ENCODE measurements at regions not wholly inside any gene's neighbourhood (a gene's known extent, or its start where the extent isn't known, plus 50 kb on each side); places are given as distances from the start of the nearest gene placed in this dataset.

GRCh38 chr3:147538034-147538433 lies 128.9 kb downstream of the ZIC1 start:
- no peaks in the 10 kb centered on the region for H3K79me2 ChIP-seq (ENCODE audit: control insufficient read depth, insufficient read depth, low read length)
- H3K9me1 ChIP-seq (ENCODE audit: control insufficient read depth, extremely low read depth, insufficient read depth, low read length): no peaks in the 10 kb centered on the region
- H2AFZ ChIP-seq (ENCODE audit: control insufficient read depth, low read length): no peak overlapping the region
- H4K20me1 ChIP-seq (ENCODE audit: control insufficient read depth, extremely low read depth, insufficient read depth, low read length): no peaks in the 10 kb centered on the region
- H3K36me3 ChIP-seq (ENCODE audit: control insufficient read depth in 2 of 2, extremely low read depth in 1 of 2, insufficient read depth in 2 of 2, low read length in 2 of 2): no peaks in the 10 kb centered on the region
- H3K9me3 ChIP-seq (ENCODE audit: control insufficient read depth, low read depth, low read length): no peaks in the 10 kb centered on the region
- H3K27me3 ChIP-seq (ENCODE audit: control insufficient read depth, extremely low read depth, insufficient read depth, low read length): no peaks in the 10 kb centered on the region
- H3K4me3 ChIP-seq (ENCODE audit: control insufficient read depth in 2 of 3, extremely low read depth in 1 of 3, insufficient read depth in 2 of 3, low read depth in 1 of 3, low read length in 3 of 3): no peak overlapping the region
- dilution Hi-C loops (cut with MboI; ENCODE audit: extremely low pct_ligation_motif_present, low sequenced_read_pairs): no loop called here
- no peak for DNase-seq (ENCODE audit: low read depth, low spot score)
- no peaks in the 10 kb centered on the region for H3K4me1 ChIP-seq (ENCODE audit: control insufficient read depth, extremely low read depth, insufficient read depth, low read length)
- H3K9ac ChIP-seq (ENCODE audit: control insufficient read depth, extremely low read depth, insufficient read depth, low read length): no peak overlapping the region
- no peak overlapping the region for H3K4me2 ChIP-seq (ENCODE audit: control insufficient read depth, extremely low read depth, insufficient read depth, low read depth, low read length)
- TF ChIP-seq CTCF (optimal IDR thresholded peaks at IDR 0.05 in 1 of 3, IDR thresholded peaks at IDR 0.05 in 1 of 3, conservative IDR thresholded peaks at IDR 0.05 in 1 of 3; ENCODE audit: extremely low read depth in 1 of 3, insufficient read depth in 2 of 3, low read length in 3 of 3) (no peak), EZH2 (IDR thresholded peaks at IDR 0.05; ENCODE audit: low read length) (no peak)
- FAIRE-seq: no peak
- no peak overlapping the region for H3K27ac ChIP-seq (ENCODE audit: control insufficient read depth, insufficient read depth, low read length)

GRCh38 chr3:147540921-147541320 lies 131.8 kb downstream of the ZIC1 start:
- no peak overlapping the region for H3K9ac ChIP-seq (ENCODE audit: control insufficient read depth, extremely low read depth, insufficient read depth, low read length)
- no peaks in the 10 kb centered on the region for H3K9me1 ChIP-seq (ENCODE audit: control insufficient read depth, extremely low read depth, insufficient read depth, low read length)
- no peak overlapping the region for H3K4me2 ChIP-seq (ENCODE audit: control insufficient read depth, extremely low read depth, insufficient read depth, low read depth, low read length)
- no peak for FAIRE-seq
- H3K27me3 ChIP-seq (ENCODE audit: control insufficient read depth, extremely low read depth, insufficient read depth, low read length): no peaks in the 10 kb centered on the region
- H3K27ac ChIP-seq (ENCODE audit: control insufficient read depth, insufficient read depth, low read length): no peak overlapping the region
- no peak overlapping the region for H3K4me3 ChIP-seq (ENCODE audit: control insufficient read depth in 2 of 3, extremely low read depth in 1 of 3, insufficient read depth in 2 of 3, low read depth in 1 of 3, low read length in 3 of 3)
- no peaks in the 10 kb centered on the region for H3K36me3 ChIP-seq (ENCODE audit: control insufficient read depth in 2 of 2, extremely low read depth in 1 of 2, insufficient read depth in 2 of 2, low read length in 2 of 2)
- no peak for DNase-seq (ENCODE audit: low read depth, low spot score)
- H3K79me2 ChIP-seq (ENCODE audit: control insufficient read depth, insufficient read depth, low read length): no peaks in the 10 kb centered on the region
- dilution Hi-C loops (cut with MboI; ENCODE audit: extremely low pct_ligation_motif_present, low sequenced_read_pairs): no loop called here
- H2AFZ ChIP-seq (ENCODE audit: control insufficient read depth, low read length): no peak overlapping the region
- TF ChIP-seq EZH2 (IDR thresholded peaks at IDR 0.05; ENCODE audit: low read length) (no peak), CTCF (optimal IDR thresholded peaks at IDR 0.05 in 1 of 3, IDR thresholded peaks at IDR 0.05 in 1 of 3, conservative IDR thresholded peaks at IDR 0.05 in 1 of 3; ENCODE audit: extremely low read depth in 1 of 3, insufficient read depth in 2 of 3, low read length in 3 of 3) (no peak)
- H3K9me3 ChIP-seq (ENCODE audit: control insufficient read depth, low read depth, low read length): no peaks in the 10 kb centered on the region
- H3K4me1 ChIP-seq (ENCODE audit: control insufficient read depth, extremely low read depth, insufficient read depth, low read length): no peaks in the 10 kb centered on the region
- no peaks in the 10 kb centered on the region for H4K20me1 ChIP-seq (ENCODE audit: control insufficient read depth, extremely low read depth, insufficient read depth, low read length)

Data from keratinocyte (primary cell).